ENCODE measurements at regions not wholly inside any gene's neighbourhood (a gene's known extent, or its start where the extent isn't known, plus 50 kb on each side); places are given as distances from the start of the nearest gene placed in this dataset.

- Mint-ChIP-seq H3K4me1 (peaks cover 6% of the 10 kb centered on the region), H3K4me3 (peak overlapping the region; percentile 65), H3K27ac (no peak overlapping the region), H3K36me3 (ENCODE audit: low read depth) (no peaks in the 10 kb centered on the region), H3K27me3 (no peaks in the 10 kb centered on the region)
- no peak for DNase-seq
- ATAC-seq, result no peak
- H3K9me3 ChIP-seq (ENCODE audit: control insufficient read depth, low read length, poor library complexity, severe bottlenecking), result no peaks in the 10 kb centered on the region
These were observed 263.0 kb downstream of the CDC5L start for GRCh38 chr6:44650495-44650894.

GRCh38 chr6:44650947-44651346 lies 263.4 kb downstream of the CDC5L start:
- no peaks in the 10 kb centered on the region for H3K27me3 Mint-ChIP-seq
- H3K36me3 Mint-ChIP-seq (ENCODE audit: low read depth), result no peaks in the 10 kb centered on the region
- H3K9me3 ChIP-seq (ENCODE audit: control insufficient read depth, low read length, poor library complexity, severe bottlenecking), result no peaks in the 10 kb centered on the region
- ATAC-seq, result no peak
- no peak for DNase-seq
- peak overlapping the region; percentile 65 for H3K4me3 Mint-ChIP-seq
- H3K27ac Mint-ChIP-seq, result no peak overlapping the region
- H3K4me1 Mint-ChIP-seq, result peaks cover 8% of the 10 kb centered on the region

GRCh38 chr6:44651604-44652003 lies 264.1 kb downstream of the CDC5L start:
- H3K4me1 Mint-ChIP-seq, result peaks cover 8% of the 10 kb centered on the region
- no peak for DNase-seq
- H3K4me3 Mint-ChIP-seq, result no peak overlapping the region
- no peaks in the 10 kb centered on the region for H3K36me3 Mint-ChIP-seq (ENCODE audit: low read depth)
- H3K27me3 Mint-ChIP-seq, result no peaks in the 10 kb centered on the region
- no peak overlapping the region for H3K27ac Mint-ChIP-seq
- ATAC-seq, result no peak
- no peaks in the 10 kb centered on the region for H3K9me3 ChIP-seq (ENCODE audit: control insufficient read depth, low read length, poor library complexity, severe bottlenecking)

DNA sequence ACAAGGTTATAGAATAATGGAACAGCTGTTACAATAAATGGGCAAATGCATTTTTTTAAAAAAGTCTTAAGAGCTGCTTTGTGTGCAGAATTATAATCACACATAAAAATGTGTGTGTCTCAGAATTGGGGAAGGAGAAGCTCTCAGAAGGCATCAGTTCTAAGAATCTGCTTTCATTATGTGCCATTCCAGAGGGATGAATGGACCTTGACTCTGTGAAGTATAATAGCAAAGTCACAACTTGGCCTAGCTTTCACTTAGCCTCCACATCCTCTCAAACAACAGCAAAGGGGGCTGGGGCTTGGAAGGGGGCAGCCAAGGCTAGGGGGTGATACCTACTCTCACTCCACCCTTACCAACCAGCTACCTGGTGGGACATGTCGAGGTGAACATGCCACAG lies 265.0 kb downstream of the CDC5L start:
- no peaks in the 10 kb centered on the region for H3K9me3 ChIP-seq (ENCODE audit: control insufficient read depth, low read length, poor library complexity, severe bottlenecking)
- ATAC-seq (no peak), DNase-seq (no peak)
- Mint-ChIP-seq H3K36me3 (ENCODE audit: low read depth) (no peaks in the 10 kb centered on the region), H3K4me3 (no peak overlapping the region), H3K27ac (no peak overlapping the region), H3K27me3 (no peaks in the 10 kb centered on the region), H3K4me1 (peaks cover 8% of the 10 kb centered on the region)

DNA sequence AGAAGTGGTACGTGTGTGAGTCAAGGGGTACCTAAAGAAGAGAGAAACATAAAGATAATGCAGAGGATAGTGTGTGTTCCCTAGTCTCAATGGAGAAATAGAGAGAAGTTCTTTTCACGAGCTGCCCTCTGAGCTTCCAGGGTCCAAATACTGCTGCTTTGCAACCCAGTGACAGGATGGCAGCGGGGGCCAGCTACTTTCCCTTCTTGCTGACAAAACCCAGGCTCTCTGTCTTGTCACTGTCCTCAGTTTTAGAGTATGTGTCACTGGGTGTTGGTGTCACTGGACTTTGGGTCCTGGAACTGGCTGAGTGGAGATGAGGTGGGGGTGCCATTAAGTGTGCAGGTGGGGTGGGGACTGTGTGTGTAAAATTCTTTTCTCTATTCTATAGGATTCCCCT lies 265.6 kb downstream of the CDC5L start:
- no peaks in the 10 kb centered on the region for H3K9me3 ChIP-seq (ENCODE audit: control insufficient read depth, low read length, poor library complexity, severe bottlenecking)
- ATAC-seq (no peak), DNase-seq (no peak)
- no peak overlapping the region for H3K27ac Mint-ChIP-seq
- H3K36me3 Mint-ChIP-seq (ENCODE audit: low read depth), result no peaks in the 10 kb centered on the region
- no peak overlapping the region for H3K4me3 Mint-ChIP-seq
- H3K4me1 Mint-ChIP-seq, result peaks cover 8% of the 10 kb centered on the region
- H3K27me3 Mint-ChIP-seq, result no peaks in the 10 kb centered on the region

DNA sequence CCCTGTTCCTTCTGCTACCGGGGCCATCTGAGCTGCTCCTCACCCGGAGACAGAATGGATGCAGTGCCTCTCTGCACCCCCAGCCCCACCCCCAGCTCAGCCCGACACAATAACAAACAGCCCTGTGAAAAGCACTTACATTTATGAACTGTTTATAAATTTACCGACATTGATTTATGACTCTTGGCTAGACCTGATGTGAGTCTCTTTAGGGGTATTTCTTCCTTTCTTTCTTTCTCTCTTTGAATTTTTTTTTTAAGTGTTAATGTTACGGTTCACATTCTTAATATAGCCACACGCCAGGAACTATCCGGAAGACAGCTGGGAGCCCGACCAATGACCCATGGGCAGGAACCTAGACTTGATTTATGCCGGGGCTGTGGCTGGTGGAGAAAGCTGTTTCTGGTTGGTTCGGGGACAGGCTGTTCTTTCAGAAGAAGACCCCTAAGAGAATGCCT lies 266.3 kb downstream of the CDC5L start:
- Mint-ChIP-seq H3K4me1 (peaks cover 8% of the 10 kb centered on the region), H3K36me3 (ENCODE audit: low read depth) (no peaks in the 10 kb centered on the region), H3K27ac (peak overlapping the region; percentile 29), H3K27me3 (no peaks in the 10 kb centered on the region), H3K4me3 (no peak overlapping the region)
- no peak for ATAC-seq
- no peaks in the 10 kb centered on the region for H3K9me3 ChIP-seq (ENCODE audit: control insufficient read depth, low read length, poor library complexity, severe bottlenecking)
- no peak for DNase-seq

GRCh38 chr6:44655412-44656342 lies 268.2 kb downstream of the CDC5L start:
- no peaks in the 10 kb centered on the region for H3K27me3 Mint-ChIP-seq
- peak overlapping the region; percentile 67 for H3K4me3 Mint-ChIP-seq
- peak; percentile 58 to 75 (median 65) for DNase-seq
- ATAC-seq, result peak; percentile 86
- no peaks in the 10 kb centered on the region for H3K36me3 Mint-ChIP-seq (ENCODE audit: low read depth)
- peak overlapping the region; percentile 96 for H3K27ac Mint-ChIP-seq
- H3K9me3 ChIP-seq (ENCODE audit: control insufficient read depth, low read length, poor library complexity, severe bottlenecking), result no peaks in the 10 kb centered on the region
- peaks cover 8% of the 10 kb centered on the region for H3K4me1 Mint-ChIP-seq

- Mint-ChIP-seq H3K27ac (no peak overlapping the region), H3K36me3 (ENCODE audit: low read depth) (no peaks in the 10 kb centered on the region), H3K4me1 (peaks cover 6% of the 10 kb centered on the region), H3K4me3 (no peak overlapping the region), H3K27me3 (no peaks in the 10 kb centered on the region)
- no peaks in the 10 kb centered on the region for H3K9me3 ChIP-seq (ENCODE audit: control insufficient read depth, low read length, poor library complexity, severe bottlenecking)
- no peak for DNase-seq
- no peak for ATAC-seq
These were observed 269.2 kb downstream of the CDC5L start for GRCh38 chr6:44656691-44657090.

DNA sequence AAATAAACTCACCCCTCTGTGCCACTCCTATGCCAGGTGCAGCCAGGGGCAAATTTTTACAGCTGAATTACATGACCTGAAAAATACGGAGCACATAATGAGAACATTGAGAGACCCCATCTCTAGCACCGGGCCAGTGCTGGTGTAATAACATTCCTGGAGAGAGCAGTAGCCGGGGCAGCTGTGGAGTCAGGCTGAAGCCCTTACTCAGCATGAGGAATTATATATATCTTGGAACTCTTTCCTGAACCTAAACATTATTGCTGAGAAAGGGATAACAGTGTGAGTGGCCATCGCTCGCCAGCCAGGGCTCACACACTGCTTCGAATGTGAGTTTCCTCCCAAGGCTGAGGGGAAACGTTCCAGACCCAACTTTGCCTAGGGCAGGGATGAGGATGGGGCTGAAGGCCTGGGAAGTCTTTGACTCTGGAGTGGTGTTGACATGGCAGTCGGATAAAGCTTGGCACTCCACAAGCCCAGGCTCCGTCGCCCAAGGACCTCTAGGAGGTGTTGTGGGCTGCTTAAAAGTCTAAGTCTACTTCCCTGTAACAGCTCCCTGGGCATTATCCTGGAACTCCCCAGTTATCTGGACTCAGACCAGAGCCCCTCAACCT lies 269.8 kb downstream of the CDC5L start:
- no peak for ATAC-seq
- no peak overlapping the region for H3K27ac Mint-ChIP-seq

DNA sequence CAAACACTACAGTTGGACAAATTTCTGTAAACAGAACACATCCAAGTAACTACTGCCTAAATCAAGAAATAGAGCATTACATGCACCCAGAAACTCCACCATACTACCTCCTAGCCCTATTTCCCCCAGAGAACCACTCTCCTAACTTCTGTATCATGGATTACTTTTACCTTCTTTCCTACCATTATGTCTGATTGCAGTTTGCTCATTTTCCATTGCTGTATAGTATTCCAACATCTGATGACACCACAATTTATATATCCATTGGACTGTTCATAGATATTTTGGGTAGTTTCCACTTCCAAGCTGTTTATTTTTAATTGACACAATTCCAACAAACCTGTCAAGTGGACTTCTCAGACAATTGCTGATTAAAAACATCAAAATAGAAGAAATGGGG lies 271.1 kb downstream of the CDC5L start:
- DNase-seq (no peak), ATAC-seq (no peak)
- H3K9me3 ChIP-seq (ENCODE audit: control insufficient read depth, low read length, poor library complexity, severe bottlenecking), result no peaks in the 10 kb centered on the region
- no peak overlapping the region for H3K27ac Mint-ChIP-seq
- no peak overlapping the region for H3K4me3 Mint-ChIP-seq
- H3K27me3 Mint-ChIP-seq, result no peaks in the 10 kb centered on the region
- no peaks in the 10 kb centered on the region for H3K36me3 Mint-ChIP-seq (ENCODE audit: low read depth)
- peaks cover 6% of the 10 kb centered on the region for H3K4me1 Mint-ChIP-seq

More for the DNA sequence above, 269.8 kb downstream of the CDC5L start:
- no peaks in the 10 kb centered on the region for H3K27me3 Mint-ChIP-seq
- no peak overlapping the region for H3K4me3 Mint-ChIP-seq
- H3K36me3 Mint-ChIP-seq (ENCODE audit: low read depth), result no peaks in the 10 kb centered on the region
- DNase-seq, result no peak
- H3K4me1 Mint-ChIP-seq, result peaks cover 6% of the 10 kb centered on the region
- H3K9me3 ChIP-seq (ENCODE audit: control insufficient read depth, low read length, poor library complexity, severe bottlenecking), result no peaks in the 10 kb centered on the region

DNA sequence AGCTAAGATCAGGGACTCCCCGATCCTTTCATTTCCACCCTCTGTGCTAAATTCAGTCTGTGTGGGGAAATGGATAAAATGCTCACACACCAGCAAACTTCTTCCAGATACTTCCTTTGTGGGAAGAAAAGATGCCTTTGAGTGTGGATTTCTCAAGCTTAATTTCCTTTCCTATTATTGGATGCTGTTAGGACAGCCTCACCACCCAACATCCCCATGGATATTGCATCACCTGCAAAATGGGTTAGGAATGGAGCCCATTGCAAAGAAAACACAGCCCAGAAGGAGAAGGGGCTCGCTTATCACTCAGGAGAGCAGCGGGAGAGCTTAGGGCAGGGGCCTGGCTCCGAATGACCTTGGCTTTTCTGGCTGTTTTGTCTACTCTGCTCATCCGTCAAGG lies 272.2 kb downstream of the CDC5L start:
- Mint-ChIP-seq H3K27me3 (no peaks in the 10 kb centered on the region), H3K4me3 (no peak overlapping the region), H3K36me3 (ENCODE audit: low read depth) (no peaks in the 10 kb centered on the region), H3K27ac (no peak overlapping the region), H3K4me1 (peaks cover 6% of the 10 kb centered on the region)
- ATAC-seq, result no peak
- DNase-seq, result no peak
- H3K9me3 ChIP-seq (ENCODE audit: control insufficient read depth, low read length, poor library complexity, severe bottlenecking), result no peaks in the 10 kb centered on the region

DNA sequence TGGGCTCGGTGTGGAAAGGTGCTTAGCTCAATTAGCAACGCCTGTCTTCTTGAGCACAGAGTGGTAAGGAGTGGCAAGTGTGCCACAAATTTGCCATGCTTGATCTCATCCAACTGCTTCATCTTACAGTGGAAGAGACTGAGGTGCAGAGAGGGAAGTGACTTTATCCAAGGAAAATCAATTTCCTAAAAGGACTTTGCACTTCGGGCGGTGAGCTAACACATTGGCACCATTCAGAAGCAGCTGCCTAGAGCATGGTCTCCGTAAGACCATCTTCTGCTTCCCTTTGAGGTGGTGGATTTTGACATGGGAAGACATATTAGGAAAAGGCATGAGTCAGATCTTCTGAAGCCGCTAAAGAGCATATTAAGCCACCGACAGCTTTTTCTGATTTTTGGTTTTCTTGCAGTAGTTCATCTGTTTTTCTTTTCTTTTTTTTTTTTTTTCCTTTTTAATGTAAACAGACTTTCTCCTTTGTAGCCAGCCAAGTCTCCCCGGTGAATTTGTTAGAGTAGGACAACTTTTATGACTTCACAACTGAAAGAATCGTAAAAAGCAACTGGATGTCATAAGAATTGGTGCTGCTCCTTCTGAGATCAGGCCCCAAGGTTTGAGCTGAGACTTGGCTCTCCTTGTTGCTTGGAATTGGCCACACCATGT lies 273.2 kb downstream of the CDC5L start:
- ATAC-seq (no peak), DNase-seq (no peak)
- Mint-ChIP-seq H3K36me3 (ENCODE audit: low read depth) (no peaks in the 10 kb centered on the region), H3K4me3 (no peak overlapping the region), H3K27me3 (no peaks in the 10 kb centered on the region), H3K27ac (no peak overlapping the region), H3K4me1 (no peaks in the 10 kb centered on the region)
- H3K9me3 ChIP-seq (ENCODE audit: control insufficient read depth, low read length, poor library complexity, severe bottlenecking), result no peaks in the 10 kb centered on the region

DNA sequence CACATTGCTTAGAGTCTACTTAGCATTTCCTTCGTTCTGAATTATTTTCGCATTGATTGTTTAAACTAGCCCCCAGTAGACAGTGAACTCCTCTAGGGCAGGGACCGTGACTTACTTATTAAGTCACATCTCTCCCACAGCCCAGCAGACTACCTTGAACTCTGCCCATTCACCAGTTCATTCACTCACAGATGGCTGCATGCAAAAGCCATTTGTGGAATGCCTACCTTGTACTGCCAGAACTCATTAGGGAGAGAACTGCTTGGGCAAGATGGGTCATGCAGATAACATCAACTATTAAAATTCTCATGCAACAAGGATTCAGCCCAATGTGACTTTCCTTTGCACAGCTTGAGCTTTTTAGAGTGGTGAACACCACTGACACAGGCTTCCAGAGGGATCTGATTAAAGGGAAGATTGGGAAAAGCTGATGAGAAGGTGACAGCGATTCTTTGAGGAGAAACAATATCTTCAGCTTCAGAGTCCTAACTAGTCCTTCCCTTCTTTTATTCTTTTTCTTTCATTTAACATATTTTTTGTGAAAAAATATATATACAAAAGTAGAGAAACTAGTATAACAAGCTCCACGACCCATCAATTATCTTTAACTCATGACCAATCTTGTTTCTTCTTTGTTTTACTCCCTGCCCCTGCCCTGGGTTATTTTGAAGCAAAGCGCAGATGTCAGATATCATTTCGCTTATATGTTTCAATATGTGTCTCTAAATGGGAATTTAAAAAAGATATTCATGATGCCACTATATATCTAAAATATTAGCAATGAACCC lies 273.9 kb downstream of the CDC5L start:
- ATAC-seq (no peak), DNase-seq (no peak)
- H3K27me3 Mint-ChIP-seq, result no peaks in the 10 kb centered on the region
- no peak overlapping the region for H3K27ac Mint-ChIP-seq
- no peak overlapping the region for H3K4me3 Mint-ChIP-seq
- H3K9me3 ChIP-seq (ENCODE audit: control insufficient read depth, low read length, poor library complexity, severe bottlenecking), result no peaks in the 10 kb centered on the region
- no peaks in the 10 kb centered on the region for H3K36me3 Mint-ChIP-seq (ENCODE audit: low read depth)
- no peaks in the 10 kb centered on the region for H3K4me1 Mint-ChIP-seq

Data from T-helper 17 cell (primary cell).